ENCODE measurements at regions not wholly inside any gene's neighbourhood (a gene's known extent, or its start where the extent isn't known, plus 50 kb on each side); places are given as distances from the start of the nearest gene placed in this dataset.
A peak's percentile ranks its signal among the peaks of the same experiment; 100 is the strongest.

DNA sequence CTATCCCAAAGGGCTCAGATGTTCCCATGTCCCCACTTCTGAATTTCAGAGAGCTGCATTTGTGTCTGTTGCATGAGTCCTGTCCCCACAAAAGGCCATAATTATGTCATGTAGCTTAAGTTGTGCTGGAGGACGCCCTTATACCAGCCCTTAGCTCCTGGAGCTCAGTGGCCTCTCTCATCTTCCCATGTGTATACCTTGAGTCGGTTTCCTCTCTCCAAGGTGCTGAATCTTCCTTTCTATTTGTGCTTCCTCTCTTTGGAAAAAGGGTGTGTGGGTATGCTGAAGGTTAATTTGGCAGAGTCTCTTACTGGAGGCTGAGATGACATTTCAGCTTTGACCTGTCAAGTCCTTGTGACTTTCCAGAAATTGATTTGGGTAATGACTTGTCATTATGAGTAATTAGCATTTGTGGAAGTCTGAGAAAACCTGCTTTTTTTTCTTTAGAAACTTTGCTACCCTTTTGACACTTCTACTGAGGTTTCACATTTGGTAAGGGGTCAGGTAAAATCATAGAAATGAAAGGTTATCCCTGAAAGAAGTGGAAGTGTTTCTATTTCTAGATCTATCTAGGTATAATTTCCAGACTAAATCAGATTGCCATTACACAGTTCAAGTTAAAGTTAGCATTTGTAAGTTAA is 185.4 kb downstream of the ABCC12 start:
- DNase-seq (ENCODE audit: low spot score): peak; percentile 21

DNA sequence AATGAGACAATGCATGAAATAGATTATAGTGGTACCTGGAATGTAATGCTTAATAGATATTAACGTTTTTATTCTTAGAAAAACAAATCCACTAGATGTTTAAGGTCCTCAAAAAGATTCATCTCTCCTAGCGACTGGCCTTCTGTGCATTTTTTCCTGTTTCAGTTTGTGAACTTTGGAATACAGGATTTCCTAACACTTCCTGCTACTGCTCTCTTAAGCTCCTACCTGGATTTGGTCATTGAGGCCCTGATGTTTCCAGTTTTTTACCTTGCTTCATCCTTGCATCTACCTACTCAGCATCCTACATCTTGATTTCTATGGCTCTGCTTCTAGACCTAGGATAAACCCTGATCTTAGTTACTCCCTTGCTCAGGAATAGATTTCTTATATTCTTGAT is 188.4 kb downstream of the ABCC12 start:
- DNase-seq (ENCODE audit: low spot score): no peak

DNA sequence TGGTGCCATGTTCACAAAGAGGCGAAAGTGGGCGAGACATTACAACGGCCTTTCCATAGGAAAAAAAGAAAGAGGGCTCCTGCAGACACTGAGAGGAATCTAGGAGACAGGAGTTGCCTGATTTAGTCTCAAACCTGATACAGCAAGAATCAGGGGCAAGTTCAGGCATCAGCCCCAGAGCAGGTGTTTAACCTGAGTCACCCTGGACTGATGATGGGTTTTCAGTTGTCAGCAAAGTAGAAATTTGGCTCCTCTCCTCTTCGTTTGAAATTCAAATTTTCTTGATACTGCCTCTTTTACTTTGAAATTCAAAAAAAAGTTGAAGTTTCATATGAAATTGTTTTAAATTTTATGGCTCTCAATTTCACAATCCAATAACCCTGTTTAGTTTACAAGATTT is 189.5 kb downstream of the ABCC12 start:
- no peak for DNase-seq (ENCODE audit: low spot score)

DNA sequence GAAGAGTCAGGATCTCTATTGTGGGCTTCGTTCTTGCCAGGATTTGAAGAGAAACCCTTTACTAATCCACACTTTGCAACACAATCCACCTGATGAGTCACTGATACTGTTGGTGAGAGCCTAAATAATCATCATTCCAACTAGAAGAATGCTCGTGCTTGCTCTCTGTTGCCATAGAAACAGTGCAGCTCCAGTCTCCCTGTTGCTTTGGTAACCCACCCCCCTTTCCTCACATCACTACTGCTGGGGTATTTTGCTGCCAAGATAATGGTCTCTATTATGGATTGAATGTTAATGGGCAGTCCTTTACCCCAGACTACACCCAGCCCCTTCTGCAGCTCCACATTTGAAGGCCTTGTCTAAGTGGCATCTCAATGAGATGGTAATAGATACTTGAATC is 190.4 kb downstream of the ABCC12 start:
- DNase-seq (ENCODE audit: low spot score): no peak

DNA sequence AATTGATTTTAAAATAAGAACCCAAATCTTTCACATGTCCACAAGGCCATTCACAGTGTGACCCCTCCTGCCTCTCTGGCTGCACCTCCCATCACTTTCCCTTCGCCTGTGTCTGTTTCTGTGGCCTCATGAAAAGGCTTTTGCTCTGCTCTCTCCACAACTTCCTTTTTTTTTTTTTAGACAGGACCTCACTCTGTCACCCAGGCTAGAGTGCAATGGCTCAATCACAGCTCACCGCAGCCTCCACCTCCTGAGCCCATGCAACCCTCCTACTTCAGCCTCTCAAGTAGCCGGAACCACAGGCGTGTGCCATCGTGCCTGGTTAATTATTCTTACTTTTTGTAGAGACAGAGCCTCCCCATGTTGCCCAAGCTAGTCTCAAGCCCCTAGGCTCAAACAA is 197.1 kb downstream of the ABCC12 start:
- DNase-seq (ENCODE audit: low spot score): no peak

DNA sequence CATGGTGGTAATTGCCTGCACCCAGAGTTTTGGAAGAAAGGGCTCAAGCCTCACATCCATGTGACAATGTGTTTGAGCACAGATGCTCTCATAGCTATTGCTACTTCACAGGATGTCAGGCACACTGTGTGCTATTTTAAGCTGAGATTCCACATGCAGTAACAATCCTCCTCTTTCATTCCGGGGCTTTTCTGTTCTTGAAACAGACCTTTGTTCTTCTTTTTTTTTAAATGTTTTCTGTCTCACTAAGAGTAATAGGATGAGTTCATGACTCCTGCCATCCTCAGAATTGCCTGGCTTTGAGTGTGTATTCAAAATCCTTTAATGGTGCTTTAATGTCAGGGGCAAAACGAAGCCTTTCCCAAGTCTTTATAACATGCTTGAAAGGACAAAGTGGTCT is 198.9 kb downstream of the ABCC12 start:
- no peak for DNase-seq (ENCODE audit: low spot score)

DNA sequence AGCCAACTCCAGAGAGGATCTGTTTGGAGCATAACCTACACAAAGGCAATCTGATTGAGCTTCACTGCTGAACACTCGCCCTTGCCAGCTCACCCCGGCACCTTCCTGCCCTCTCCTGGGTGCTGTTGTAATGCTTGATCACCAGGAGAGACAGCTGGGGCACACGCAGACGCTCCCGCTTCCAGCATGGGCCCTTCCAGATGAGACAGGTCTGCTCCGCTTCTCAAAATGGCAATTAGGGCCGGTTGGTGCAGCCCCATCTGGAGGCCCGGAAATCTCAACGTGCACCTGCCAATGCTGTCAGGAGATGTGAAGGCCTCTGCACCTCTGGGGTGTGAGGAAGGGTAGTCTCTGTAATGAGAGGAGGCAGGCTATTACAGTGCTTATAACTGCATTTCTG is 206.1 kb downstream of the ABCC12 start:
- DNase-seq (ENCODE audit: low spot score): no peak

DNA sequence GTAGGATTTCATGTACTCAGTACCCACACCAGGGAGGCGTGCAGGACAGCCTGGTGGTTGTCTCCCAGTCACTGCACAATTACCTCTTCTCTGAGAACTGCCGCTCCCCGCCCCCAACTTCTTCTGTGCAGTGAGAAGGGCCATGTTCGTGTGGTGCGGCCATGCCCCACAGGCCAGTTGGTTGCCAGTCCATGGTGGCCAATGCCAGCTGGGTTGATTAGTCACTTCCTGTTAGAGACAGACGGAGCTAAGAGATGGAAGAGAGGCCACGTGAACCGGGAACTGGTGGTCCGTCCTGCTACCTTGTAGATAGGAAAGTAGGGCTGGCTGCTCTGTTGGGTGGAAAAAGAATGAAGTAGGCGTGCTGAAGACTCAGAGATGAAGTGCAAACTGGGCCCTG is 206.5 kb downstream of the ABCC12 start:
- no peak for DNase-seq (ENCODE audit: low spot score)

DNA sequence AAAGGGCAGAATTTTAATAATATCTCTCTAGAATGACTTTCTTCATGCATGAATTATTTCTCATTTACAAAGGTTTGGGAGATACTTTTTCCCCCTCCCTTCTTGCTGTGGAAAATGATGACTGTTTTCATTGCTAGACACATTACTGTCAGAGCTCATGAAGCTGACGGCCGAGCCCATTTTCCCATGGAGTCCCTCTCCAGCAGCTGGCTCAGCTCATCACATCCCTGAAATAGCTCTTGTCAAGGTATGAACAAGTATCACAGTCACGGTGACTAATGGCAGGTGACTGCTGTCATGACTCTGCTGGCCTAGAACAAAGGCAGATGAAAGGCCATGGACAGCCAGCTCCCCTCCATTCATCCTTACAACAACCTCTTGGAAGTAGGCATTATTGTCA is 208.1 kb downstream of the ABCC12 start:
- no peak for DNase-seq (ENCODE audit: low spot score)

DNA sequence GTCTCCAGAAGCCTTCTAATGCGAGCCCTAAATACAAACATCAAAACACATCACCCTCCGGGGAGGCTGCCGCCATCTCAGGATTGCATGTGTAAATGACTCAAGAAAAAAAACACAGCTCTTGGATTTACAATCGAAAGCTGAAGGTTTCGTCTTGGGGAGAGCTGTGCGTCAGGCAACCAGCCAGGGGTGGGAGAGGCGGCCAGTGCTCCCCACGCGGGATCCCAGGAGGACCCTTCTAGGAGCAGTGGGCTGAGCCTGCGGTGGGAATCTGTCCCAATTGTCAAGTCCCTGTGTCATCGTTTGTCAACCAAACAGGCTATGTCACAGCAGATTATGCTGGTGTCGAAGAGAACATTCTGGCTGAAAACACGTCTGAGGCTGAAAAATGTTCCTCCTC is 209.7 kb downstream of the ABCC12 start:
- DNase-seq (ENCODE audit: low spot score): no peak

DNA sequence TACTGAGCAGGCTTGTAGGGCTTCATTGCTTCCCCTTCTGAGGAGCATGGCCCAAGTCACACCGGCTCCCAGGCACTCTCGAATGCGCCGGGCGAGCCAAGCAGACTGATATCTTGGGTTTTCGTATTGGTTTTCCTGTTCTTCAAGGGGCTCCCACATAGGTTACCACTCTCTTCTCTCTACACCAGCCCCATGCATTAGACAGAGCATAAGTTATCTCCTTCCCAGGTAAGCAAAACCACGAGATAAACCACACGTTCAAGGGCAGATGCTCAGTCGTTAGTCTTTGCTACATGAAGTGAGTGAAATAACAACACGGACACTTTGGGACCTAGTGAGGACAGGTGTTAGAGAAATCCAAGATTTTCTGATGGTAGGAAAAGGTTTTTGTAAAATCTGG is 211.2 kb downstream of the ABCC12 start:
- DNase-seq (ENCODE audit: low spot score): no peak

DNA sequence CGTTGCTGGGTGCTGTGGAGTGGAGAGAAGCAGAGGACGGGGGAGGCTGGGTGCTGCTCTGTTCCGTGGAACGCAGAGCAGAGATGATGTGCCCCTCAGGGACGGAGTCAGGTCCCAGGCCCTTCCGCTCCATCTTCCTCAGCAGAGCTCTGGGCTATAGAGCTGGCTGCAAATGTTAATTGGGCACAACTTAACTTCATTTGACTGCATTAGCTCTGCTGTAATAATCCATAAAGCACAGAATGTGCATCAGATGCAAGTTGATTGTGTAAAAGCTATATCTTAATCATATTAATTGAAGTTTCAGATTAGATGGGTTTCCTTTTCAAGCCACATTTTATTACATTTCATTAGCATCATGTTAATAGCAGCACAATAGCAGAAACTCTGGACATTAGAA is 212.6 kb downstream of the ABCC12 start:
- no peak for DNase-seq (ENCODE audit: low spot score)

DNA sequence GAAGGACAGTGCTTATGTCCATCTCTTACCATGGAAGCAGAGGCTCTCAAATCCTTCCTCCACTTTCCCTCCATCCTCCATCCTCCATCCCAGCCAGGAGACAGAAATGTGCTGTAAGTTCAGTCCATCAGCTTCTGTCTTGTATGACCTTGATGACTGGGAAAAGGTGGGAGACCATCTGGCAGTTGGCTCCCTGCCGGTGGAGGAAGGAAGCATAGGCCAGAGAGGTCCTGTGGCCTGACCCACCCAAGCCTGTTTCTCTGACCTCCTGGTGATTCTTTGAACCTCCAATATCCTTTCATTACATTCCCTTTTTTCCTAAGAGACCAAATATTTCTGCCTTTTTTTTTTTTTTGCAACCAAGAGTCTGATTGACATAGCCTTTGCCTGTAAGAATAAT is 215.3 kb downstream of the ABCC12 start:
- DNase-seq (ENCODE audit: low spot score): no peak

DNA sequence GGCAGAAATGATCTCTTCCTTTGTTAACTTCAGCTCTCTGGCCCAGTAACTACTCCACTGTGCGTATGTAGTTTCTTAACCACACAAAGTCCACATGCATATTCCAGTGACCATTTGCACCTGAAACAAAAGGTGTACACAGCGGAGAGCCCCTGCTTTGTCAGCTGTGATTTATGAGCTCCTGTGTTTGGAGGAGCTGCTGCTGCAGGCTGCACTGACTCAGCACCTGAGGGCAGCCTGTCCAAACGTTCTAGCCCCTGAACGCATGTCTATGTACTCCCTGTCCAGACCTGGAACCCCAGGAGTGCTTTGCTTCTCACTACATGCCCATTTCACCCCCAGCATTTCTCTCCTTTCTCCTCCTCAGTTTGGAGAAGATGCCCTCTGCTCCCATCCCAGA is 216.1 kb downstream of the ABCC12 start:
- no peak for DNase-seq (ENCODE audit: low spot score)

DNA sequence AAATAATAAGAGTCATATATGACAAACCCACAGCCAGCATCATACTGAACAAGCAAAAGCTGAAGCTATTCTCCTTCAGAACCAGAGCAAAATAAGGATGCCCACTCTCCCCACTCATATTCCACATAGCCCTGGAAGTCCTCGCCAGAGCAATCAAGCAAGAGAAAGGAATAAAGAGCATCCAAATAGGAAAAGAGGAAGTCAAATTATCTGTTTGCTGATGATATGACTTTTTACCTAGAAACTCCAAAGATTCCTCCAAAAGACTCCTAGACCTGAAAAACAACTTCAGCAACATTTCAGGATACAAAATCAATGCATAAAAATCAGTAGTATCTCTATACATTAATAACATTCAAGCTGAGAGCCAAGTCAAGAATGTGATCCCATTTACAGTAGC is 217.5 kb downstream of the ABCC12 start:
- DNase-seq (ENCODE audit: low spot score): no peak

DNA sequence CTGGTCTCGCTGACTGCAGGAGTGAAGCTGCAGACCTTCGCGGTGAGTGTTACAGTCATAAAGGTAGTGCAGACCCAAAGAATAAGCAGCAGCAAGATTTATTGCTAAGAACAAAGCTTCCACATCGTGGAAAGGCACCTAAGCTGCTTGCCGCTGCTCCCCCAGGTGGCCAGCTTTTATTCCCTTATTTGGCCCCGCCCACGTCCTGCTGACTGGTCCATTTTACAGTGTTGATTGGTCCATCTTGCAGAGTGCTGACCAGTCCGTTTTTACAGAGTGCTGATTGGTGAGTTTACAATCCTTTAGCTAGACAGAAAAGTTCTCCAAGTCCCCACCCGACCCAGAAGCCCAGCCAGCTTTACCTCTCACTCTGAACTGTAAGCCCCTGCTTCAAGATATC is 227.8 kb downstream of the ABCC12 start:
- DNase-seq (ENCODE audit: low spot score): no peak

DNA sequence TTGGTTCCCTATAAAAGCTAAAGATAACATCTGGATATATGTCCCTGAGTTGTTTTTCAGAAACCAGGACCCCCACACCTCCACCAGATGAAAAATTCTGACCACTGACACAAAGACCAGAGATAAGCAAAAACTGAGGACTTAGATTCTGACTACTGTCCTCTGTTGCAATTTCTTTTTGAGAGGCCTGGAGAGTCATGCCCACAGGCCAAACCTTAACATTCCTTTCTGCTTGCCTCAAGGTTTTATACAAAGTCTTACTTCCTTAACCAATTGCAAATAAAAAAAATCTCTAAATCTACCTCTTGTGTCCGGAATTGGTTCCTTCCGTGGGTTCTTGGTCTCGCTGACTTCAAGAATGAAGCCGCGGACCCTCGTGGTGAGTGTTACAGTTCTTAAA is 228.5 kb downstream of the ABCC12 start:
- no peak for DNase-seq (ENCODE audit: low spot score)

DNA sequence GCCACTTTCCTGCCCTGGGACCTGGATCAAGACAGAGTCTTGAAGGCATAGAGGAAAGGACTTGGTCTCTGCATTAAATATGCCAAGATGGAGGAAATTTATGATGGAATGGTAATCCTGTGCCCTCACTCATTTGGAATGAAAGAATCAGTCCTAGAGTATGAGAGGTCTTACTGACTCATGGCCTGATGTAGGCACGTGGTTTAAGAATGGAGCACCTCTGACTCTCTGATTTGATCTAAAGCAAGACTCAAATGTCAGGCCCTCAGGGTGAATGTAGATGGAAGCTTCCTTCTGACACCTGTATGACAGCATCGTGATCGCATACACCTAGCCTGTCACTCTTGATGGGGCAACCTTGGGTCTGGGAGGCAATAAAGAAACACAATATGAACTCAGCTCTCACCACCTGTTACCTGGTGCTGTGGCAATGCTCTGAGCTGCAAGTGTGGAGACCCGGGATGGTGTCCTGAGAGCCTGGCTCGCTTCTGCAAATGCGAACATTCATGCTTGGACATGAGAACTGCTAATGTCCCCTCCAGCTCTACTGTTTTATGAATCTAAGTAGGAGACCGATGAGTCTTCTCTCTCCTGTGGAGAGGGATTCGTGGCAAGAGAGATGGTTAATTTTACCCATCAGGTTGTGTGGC is 229.9 kb downstream of the ABCC12 start:
- no peak for DNase-seq (ENCODE audit: low spot score)

DNA sequence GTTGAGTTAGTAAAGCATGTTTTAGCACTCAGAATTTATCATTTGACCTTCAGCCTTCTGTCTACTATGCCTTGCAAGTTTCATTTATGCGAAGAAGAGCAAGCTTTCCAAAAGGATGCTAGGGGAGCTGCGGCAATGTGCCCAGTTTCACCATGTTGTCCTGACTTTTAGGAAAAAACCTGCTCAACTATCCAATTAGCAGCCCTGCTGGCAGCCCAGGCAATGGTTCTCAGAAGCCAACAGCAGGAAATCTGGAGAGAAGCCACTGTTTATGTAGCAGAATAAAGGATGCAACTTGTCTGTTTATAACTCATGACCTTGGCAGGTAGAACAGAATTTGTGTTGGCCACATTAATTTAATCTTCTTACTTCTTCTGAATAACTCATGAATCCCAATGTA is 230.8 kb downstream of the ABCC12 start:
- no peak for DNase-seq (ENCODE audit: low spot score)

DNA sequence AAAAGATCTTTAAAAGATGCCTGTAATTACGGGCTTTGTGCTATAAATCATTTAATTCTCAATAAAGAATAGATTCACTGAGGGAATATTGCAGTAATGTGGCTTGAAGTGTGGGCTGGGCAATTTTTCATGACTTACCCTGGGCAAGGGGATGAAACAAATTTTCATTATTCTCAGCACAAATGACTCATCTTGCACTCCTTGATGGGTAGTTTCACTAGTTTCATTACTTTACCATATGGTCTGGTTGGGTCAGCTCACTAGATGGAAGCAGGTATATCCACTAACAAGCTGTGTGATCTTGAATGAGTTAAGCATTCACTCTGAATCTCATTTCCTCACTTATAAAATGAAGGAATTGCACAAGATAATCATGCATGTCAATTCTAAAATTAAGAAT is 234.3 kb downstream of the ABCC12 start:
- no peak for DNase-seq (ENCODE audit: low spot score)

DNA sequence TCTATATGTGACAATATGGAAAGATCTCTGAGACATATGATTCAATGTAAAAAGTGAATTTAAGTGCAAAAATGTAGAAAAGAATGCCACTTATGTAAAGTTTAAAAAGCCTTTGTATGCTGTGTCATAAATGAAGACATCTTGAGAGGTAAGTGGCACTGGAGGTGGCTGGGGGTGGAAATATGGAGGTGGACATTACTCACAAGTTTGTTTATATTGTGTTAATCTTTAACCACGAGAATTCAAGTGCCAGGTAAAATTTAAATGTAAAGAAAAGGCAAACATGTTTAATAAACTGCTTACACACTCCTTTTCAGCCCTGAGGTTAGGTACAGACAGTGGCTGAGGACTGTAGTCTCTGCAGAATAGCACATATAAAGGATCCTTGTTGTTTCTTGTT is 235.1 kb downstream of the ABCC12 start:
- no peak for DNase-seq (ENCODE audit: low spot score)

DNA sequence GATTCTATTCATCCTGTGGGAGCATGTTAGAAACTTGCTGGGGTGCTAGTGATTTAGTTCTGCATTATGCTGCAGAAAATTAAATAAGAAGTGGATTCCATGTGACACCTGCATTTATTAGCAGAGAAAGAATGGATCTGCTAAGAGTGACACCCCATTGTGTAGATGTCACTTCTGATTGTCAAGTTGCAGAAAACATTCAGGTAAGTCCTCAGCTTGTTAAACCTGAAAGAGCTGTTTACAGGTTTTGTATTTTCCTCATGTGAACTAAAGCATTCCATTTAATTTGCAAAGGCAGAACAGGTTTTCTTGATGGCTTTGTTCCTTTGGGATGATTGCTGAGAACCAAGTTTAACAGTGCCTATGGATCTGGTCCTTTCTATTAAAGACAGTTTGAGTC is 238.7 kb downstream of the ABCC12 start:
- no peak for DNase-seq (ENCODE audit: low spot score)

DNA sequence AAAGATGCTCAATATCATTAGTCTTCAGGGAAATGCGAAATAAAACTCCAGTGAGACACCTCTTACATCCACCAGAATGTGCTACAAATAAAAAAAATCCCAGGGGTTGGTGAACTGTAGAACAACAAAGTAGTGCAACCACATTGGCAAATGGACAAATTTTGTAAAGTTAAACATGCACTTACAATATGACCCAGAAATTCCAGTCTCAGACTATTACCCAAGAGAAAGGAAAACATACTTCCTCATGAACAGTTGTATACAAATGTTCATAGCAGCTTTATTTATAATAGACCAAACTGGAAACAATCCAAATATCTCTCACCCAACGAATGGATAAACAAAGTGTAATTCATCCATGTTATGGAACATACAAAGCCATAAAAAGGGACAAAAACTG is 239.5 kb downstream of the ABCC12 start:
- DNase-seq (ENCODE audit: low spot score): no peak

DNA sequence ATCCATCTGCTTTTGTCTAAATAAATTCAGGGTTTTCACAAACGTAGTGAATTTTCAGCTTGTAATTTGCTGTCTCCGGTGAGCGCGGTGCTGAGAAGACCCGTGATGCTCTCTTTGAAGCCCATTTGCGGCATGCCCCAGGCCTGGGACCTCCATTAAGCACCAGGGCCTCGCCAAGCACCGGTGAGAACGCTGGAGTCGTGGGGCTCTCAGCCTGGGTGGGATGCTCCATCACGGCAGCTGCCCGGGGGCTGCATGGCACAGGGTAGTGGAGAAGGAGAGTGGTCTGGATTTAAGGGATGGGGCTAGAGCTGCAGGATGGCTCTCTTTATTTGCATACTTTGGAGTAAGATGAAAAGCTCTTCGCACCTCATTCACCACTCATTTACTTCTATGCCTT is 248.7 kb downstream of the ABCC12 start:
- DNase-seq (ENCODE audit: low spot score): no peak

Measured in AG20443 (cell line).